ENCODE measurements at regions not wholly inside any gene's neighbourhood (a gene's known extent, or its start where the extent isn't known, plus 50 kb on each side); places are given as distances from the start of the nearest gene placed in this dataset.

- DNase-seq: no peak
Observed at GRCh38 chr20:19807946-19808330, 49.9 kb downstream of the RIN2 start.

- DNase-seq: no peak
Observed at GRCh38 chr20:19808498-19808897, 50.4 kb downstream of the RIN2 start.

GRCh38 chr20:19809505-19809904 lies 51.4 kb downstream of the RIN2 start:
- DNase-seq: no peak

GRCh38 chr20:19811231-19811630 lies 53.2 kb downstream of the RIN2 start:
- no peak for DNase-seq

GRCh38 chr20:19812056-19812455 lies 54.0 kb downstream of the RIN2 start:
- DNase-seq: no peak

- DNase-seq: no peak
Observed at GRCh38 chr20:19812696-19813095, 54.6 kb downstream of the RIN2 start.

- no peak for DNase-seq
Observed at GRCh38 chr20:19813846-19814640, 56.0 kb downstream of the RIN2 start.

- DNase-seq: no peak
Observed at GRCh38 chr20:19815553-19815991, 57.5 kb downstream of the RIN2 start.

- DNase-seq: no peak
Observed at GRCh38 chr20:19816386-19816785, 58.3 kb downstream of the RIN2 start.

- no peak for DNase-seq
Observed at GRCh38 chr20:19817017-19817416, 59.0 kb downstream of the RIN2 start.

- no peak for DNase-seq
Observed at GRCh38 chr20:19819149-19819548, 61.1 kb downstream of the RIN2 start.

- no peak for DNase-seq
Observed at GRCh38 chr20:19820555-19821211, 62.6 kb downstream of the RIN2 start.

- no peak for DNase-seq
Observed at GRCh38 chr20:19821606-19822005, 63.5 kb downstream of the RIN2 start.

- no peak for DNase-seq
Observed at GRCh38 chr20:19823216-19823615, 65.2 kb downstream of the RIN2 start.

GRCh38 chr20:19823971-19824370 lies 65.9 kb downstream of the RIN2 start:
- no peak for DNase-seq

GRCh38 chr20:19824861-19825260 lies 66.8 kb downstream of the RIN2 start:
- DNase-seq: no peak

- no peak for DNase-seq
Observed at GRCh38 chr20:19826179-19826914, 68.3 kb downstream of the RIN2 start.

- DNase-seq: peak; percentile 61
Observed at GRCh38 chr20:19827818-19828217, 69.8 kb downstream of the RIN2 start.

- peak; percentile 79 for DNase-seq
Observed at GRCh38 chr20:19828232-19828631, 70.2 kb downstream of the RIN2 start.

- no peak for DNase-seq
Observed at GRCh38 chr20:19830211-19830785, 72.2 kb downstream of the RIN2 start.

GRCh38 chr20:19832875-19833274 lies 74.8 kb downstream of the RIN2 start:
- DNase-seq: no peak

GRCh38 chr20:19833395-19833794 lies 75.3 kb downstream of the RIN2 start:
- no peak for DNase-seq

GRCh38 chr20:19834287-19834686 lies 76.2 kb downstream of the RIN2 start:
- no peak for DNase-seq
